ENCODE measurements at regions not wholly inside any gene's neighbourhood (a gene's known extent, or its start where the extent isn't known, plus 50 kb on each side); places are given as distances from the start of the nearest gene placed in this dataset.

- no peak overlapping the region for H2AFZ ChIP-seq (ENCODE audit: low read length)
- no peak overlapping the region for H3K4me2 ChIP-seq (ENCODE audit: low read depth, low read length)
- no peak for DNase-seq
- H3K79me2 ChIP-seq (ENCODE audit: low read length), result no peaks in the 10 kb centered on the region
- no peak overlapping the region for H3K27ac ChIP-seq (ENCODE audit: low read length)
- no peaks in the 10 kb centered on the region for H3K36me3 ChIP-seq (replicated peaks; ENCODE audit: insufficient read depth, low read length)
- no peak overlapping the region for H3K9ac ChIP-seq (ENCODE audit: low read length)
- no peak overlapping the region for H3K4me3 ChIP-seq (ENCODE audit: low read length)
- H3K4me1 ChIP-seq (ENCODE audit: low read length), result no peaks in the 10 kb centered on the region
- H3F3A ChIP-seq (ENCODE audit: insufficient read depth, low read length), result no peaks in the 10 kb centered on the region
- H3K27me3 ChIP-seq (replicated peaks; ENCODE audit: insufficient read depth, low read length), result no peaks in the 10 kb centered on the region
- H4K20me1 ChIP-seq (ENCODE audit: insufficient read depth, low read length), result no peaks in the 10 kb centered on the region
- H3K9me3 ChIP-seq (replicated peaks; ENCODE audit: insufficient read depth, low read length), result no peaks in the 10 kb centered on the region
- no peaks in the 10 kb centered on the region for H3K9me2 ChIP-seq (replicated peaks; ENCODE audit: insufficient read depth, low read length)
- TF ChIP-seq EZH2phosphoT487 (IDR thresholded peaks at IDR 0.05; ENCODE audit: low read length) (no peak), EZH2 (optimal IDR thresholded peaks at IDR 0.05; ENCODE audit: low read depth, low read length) (no peak)
Observed at GRCh38 chrX:13932416-13932815, 97.3 kb downstream of the GEMIN8 start.

DNA sequence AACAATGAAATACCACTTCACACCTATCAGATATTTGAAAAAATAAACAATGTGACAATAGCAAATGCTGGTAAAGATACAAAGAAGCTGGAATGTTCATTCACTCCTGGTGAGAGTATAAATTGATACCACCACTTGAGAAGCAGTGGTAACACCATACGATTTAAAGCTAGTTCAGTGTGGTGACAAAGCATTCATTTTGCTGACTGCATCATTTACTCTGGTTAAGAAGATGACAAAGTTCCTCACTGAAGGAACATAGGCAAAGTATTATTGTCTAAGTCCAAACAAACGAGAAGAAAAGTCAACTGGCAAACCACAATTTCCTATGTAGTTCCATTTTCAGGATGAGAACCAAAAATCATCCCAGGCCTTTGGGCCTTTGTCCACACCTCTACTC, 102.5 kb downstream of the GEMIN8 start:
- no peak overlapping the region for H2AFZ ChIP-seq (ENCODE audit: low read length)

GRCh38 chrX:13923845-13924244, 105.8 kb downstream of the GEMIN8 start:
- H3K4me3 ChIP-seq (ENCODE audit: low read length), result no peak overlapping the region
- no peaks in the 10 kb centered on the region for H4K20me1 ChIP-seq (ENCODE audit: insufficient read depth, low read length)
- H2AFZ ChIP-seq (ENCODE audit: low read length), result no peak overlapping the region
- no peaks in the 10 kb centered on the region for H3F3A ChIP-seq (ENCODE audit: insufficient read depth, low read length)
- no peaks in the 10 kb centered on the region for H3K9me3 ChIP-seq (replicated peaks; ENCODE audit: insufficient read depth, low read length)
- no peak for DNase-seq
- no peaks in the 10 kb centered on the region for H3K36me3 ChIP-seq (replicated peaks; ENCODE audit: insufficient read depth, low read length)
- no peak overlapping the region for H3K9ac ChIP-seq (ENCODE audit: low read length)
- TF ChIP-seq CTCF (IDR thresholded peaks at IDR 0.05; ENCODE audit: low read length), result no peak
- no peak for TF ChIP-seq EZH2 (optimal IDR thresholded peaks at IDR 0.05; ENCODE audit: low read depth, low read length)
- no peak for TF ChIP-seq EZH2phosphoT487 (IDR thresholded peaks at IDR 0.05; ENCODE audit: low read length)
- H3K9me2 ChIP-seq (replicated peaks; ENCODE audit: insufficient read depth, low read length), result no peaks in the 10 kb centered on the region
- H3K27me3 ChIP-seq (replicated peaks; ENCODE audit: insufficient read depth, low read length), result no peaks in the 10 kb centered on the region
- no peak overlapping the region for H3K4me2 ChIP-seq (ENCODE audit: low read depth, low read length)
- H3K79me2 ChIP-seq (ENCODE audit: low read length), result no peaks in the 10 kb centered on the region
- no peaks in the 10 kb centered on the region for H3K4me1 ChIP-seq (ENCODE audit: low read length)
- no peak overlapping the region for H3K27ac ChIP-seq (ENCODE audit: low read length)

More for the DNA sequence above, 102.5 kb downstream of the GEMIN8 start:
- Histone ChIP-seq H3K9me2 (replicated peaks; ENCODE audit: insufficient read depth, low read length) (no peaks in the 10 kb centered on the region), H3K9ac (ENCODE audit: low read length) (no peak overlapping the region), H3K4me2 (ENCODE audit: low read depth, low read length) (no peak overlapping the region), H3K9me3 (replicated peaks; ENCODE audit: insufficient read depth, low read length) (no peaks in the 10 kb centered on the region), H3K4me1 (ENCODE audit: low read length) (no peaks in the 10 kb centered on the region), H3K27ac (ENCODE audit: low read length) (no peak overlapping the region), H3F3A (ENCODE audit: insufficient read depth, low read length) (no peaks in the 10 kb centered on the region), H3K36me3 (replicated peaks; ENCODE audit: insufficient read depth, low read length) (no peaks in the 10 kb centered on the region), H3K4me3 (ENCODE audit: low read length) (no peak overlapping the region), H3K79me2 (ENCODE audit: low read length) (no peaks in the 10 kb centered on the region), H4K20me1 (ENCODE audit: insufficient read depth, low read length) (no peaks in the 10 kb centered on the region), H3K27me3 (replicated peaks; ENCODE audit: insufficient read depth, low read length) (no peaks in the 10 kb centered on the region)
- TF ChIP-seq EZH2 (optimal IDR thresholded peaks at IDR 0.05; ENCODE audit: low read depth, low read length) (no peak), EZH2phosphoT487 (IDR thresholded peaks at IDR 0.05; ENCODE audit: low read length) (no peak), CTCF (IDR thresholded peaks at IDR 0.05; ENCODE audit: low read length) (no peak)
- no peak for DNase-seq

- DNase-seq, result no peak
- Histone ChIP-seq H3K9me3 (replicated peaks; ENCODE audit: insufficient read depth, low read length) (no peaks in the 10 kb centered on the region), H2AFZ (ENCODE audit: low read length) (no peak overlapping the region), H3K27me3 (replicated peaks; ENCODE audit: insufficient read depth, low read length) (no peaks in the 10 kb centered on the region), H4K20me1 (ENCODE audit: insufficient read depth, low read length) (no peaks in the 10 kb centered on the region), H3K36me3 (replicated peaks; ENCODE audit: insufficient read depth, low read length) (no peaks in the 10 kb centered on the region), H3K27ac (ENCODE audit: low read length) (no peak overlapping the region), H3K4me2 (ENCODE audit: low read depth, low read length) (no peak overlapping the region), H3K9me2 (replicated peaks; ENCODE audit: insufficient read depth, low read length) (no peaks in the 10 kb centered on the region), H3F3A (ENCODE audit: insufficient read depth, low read length) (no peaks in the 10 kb centered on the region), H3K4me1 (ENCODE audit: low read length) (no peaks in the 10 kb centered on the region), H3K9ac (ENCODE audit: low read length) (no peak overlapping the region), H3K4me3 (ENCODE audit: low read length) (no peak overlapping the region), H3K79me2 (ENCODE audit: low read length) (no peaks in the 10 kb centered on the region)
- no peak for TF ChIP-seq EZH2phosphoT487 (IDR thresholded peaks at IDR 0.05; ENCODE audit: low read length)
- no peak for TF ChIP-seq EZH2 (optimal IDR thresholded peaks at IDR 0.05; ENCODE audit: low read depth, low read length)
Observed at GRCh38 chrX:13923289-13923688, 106.4 kb upstream of the GPM6B start.

All from MM.1S (cell line).